GM23338 (cell line): ENCODE measurements at regions not wholly inside any gene's neighbourhood (a gene's known extent, or its start where the extent isn't known, plus 50 kb on each side); places are given as distances from the start of the nearest gene placed in this dataset.

Source experiments
- ATAC-seq: fragments of 200-7000 bp; cut with Tn5 transposase; 3 replicates; pipeline ENCODE4 v1.9.1; 2020
- DNase-seq: peaks from one replicate; pipeline ENCODE4 v3.0.0-alpha.2; 2015; ENCODE audit warnings: low spot score
- H2AFZ ChIP-seq: fragments of 200-600 bp; sonication (generic); 2 replicates; pipeline ENCODE4 v1.8.0; 2016; ENCODE audit warnings: antibody characterized with exemption, mild to moderate bottlenecking, moderate library complexity
- H3F3A ChIP-seq: fragments of 200-600 bp; sonication (generic); replicated peaks from 2 replicates; pipeline ENCODE4 v1.8.0; 2017; ENCODE audit warnings: antibody characterized with exemption, mixed run types, low read depth
- H3K27ac ChIP-seq: fragments of 200-600 bp; sonication (generic); 2 replicates; pipeline ENCODE4 v1.6.1; 2016; ENCODE audit warnings: low read depth
- H3K27me3 ChIP-seq: fragments of 200-600 bp; sonication (generic); 2 replicates; pipeline ENCODE4 v1.8.0; 2016; ENCODE audit warnings: mild to moderate bottlenecking, mixed run types, moderate library complexity; ENCODE audit not compliant: insufficient read depth
- H3K36me3 ChIP-seq: fragments of 200-600 bp; sonication (generic); 2 replicates; pipeline ENCODE4 v1.8.0; 2016; ENCODE audit warnings: mild to moderate bottlenecking; ENCODE audit not compliant: insufficient read depth
- H3K4me1 ChIP-seq: fragments of 200-600 bp; sonication (generic); 2 replicates; pipeline ENCODE4 v1.8.0; 2016; ENCODE audit warnings: mild to moderate bottlenecking, moderate library complexity; ENCODE audit not compliant: insufficient read depth
- H3K4me2 ChIP-seq: fragments of 200-600 bp; sonication (generic); 2 replicates; pipeline ENCODE4 v1.7.1; 2017; ENCODE audit warnings: mixed run types
- H3K4me3 ChIP-seq: fragments of 200-600 bp; sonication (generic); 2 replicates; pipeline ENCODE4 v1.6.1; 2016; ENCODE audit warnings: mixed run types
- H3K79me2 ChIP-seq: fragments of 200-600 bp; sonication (generic); replicated peaks from 2 replicates; pipeline ENCODE4 v1.8.0; 2017; ENCODE audit warnings: mild to moderate bottlenecking; ENCODE audit not compliant: insufficient read depth
- H3K9me2 ChIP-seq: fragments of 200-600 bp; sonication (generic); 2 replicates; pipeline ENCODE4 v1.8.0; 2017; ENCODE audit not compliant: insufficient read depth
- H4K20me1 ChIP-seq: fragments of 200-600 bp; sonication (generic); replicated peaks from 2 replicates; pipeline ENCODE4 v1.8.0; 2017; ENCODE audit warnings: mild to moderate bottlenecking; ENCODE audit not compliant: insufficient read depth
- H3K27ac Mint-ChIP-seq: 2 replicates; pipeline ENCODE4 v1.8.0; 2020; ENCODE audit warnings: inconsistent platforms, mild to moderate bottlenecking, moderate library complexity, mixed read lengths
- H3K27me3 Mint-ChIP-seq: 3 replicates; pipeline ENCODE4 v1.8.0; 2022; ENCODE audit warnings: low read depth, mild to moderate bottlenecking, moderate library complexity, mixed read lengths, inconsistent platforms; ENCODE audit not compliant: insufficient read depth, poor library complexity
- H3K36me3 Mint-ChIP-seq: 3 replicates; pipeline ENCODE4 v1.8.0; 2021; ENCODE audit warnings: low read depth, mild to moderate bottlenecking, inconsistent platforms, moderate library complexity, mixed read lengths
- H3K4me1 Mint-ChIP-seq: 3 replicates; pipeline ENCODE4 v1.8.0; 2020; ENCODE audit warnings: mild to moderate bottlenecking, inconsistent platforms, mixed read lengths
- H3K4me3 Mint-ChIP-seq: 3 replicates; pipeline ENCODE4 v1.8.0; 2021; ENCODE audit warnings: moderate library complexity, mild to moderate bottlenecking, inconsistent platforms, mixed read lengths
- H3K9me3 Mint-ChIP-seq: 3 replicates; pipeline ENCODE4 v1.8.0; 2020; ENCODE audit warnings: moderate library complexity, mild to moderate bottlenecking, inconsistent platforms, mixed read lengths
- CREB1 ChIP-seq: fragments of 250-450 bp; sonication (Bioruptor Pico); IDR thresholded peaks from 2 replicates; pipeline ENCODE4 v1.5.0; 2020; ENCODE audit warnings: low read depth, mild to moderate bottlenecking, moderate library complexity
- EZH2 ChIP-seq: fragments of 200-600 bp; sonication (generic); IDR thresholded peaks from one replicate; pipeline ENCODE4 v1.8.0; 2017; ENCODE audit warnings: antibody characterized with exemption, mild to moderate bottlenecking, low read depth; ENCODE audit not compliant: unreplicated experiment
- EZH2phosphoT487 ChIP-seq: fragments of 200-600 bp; sonication (generic); IDR thresholded peaks from one replicate; pipeline ENCODE4 v1.8.1; 2018; ENCODE audit warnings: antibody characterized with exemption; ENCODE audit not compliant: unreplicated experiment
- JUNB ChIP-seq: IDR thresholded peaks from one replicate; pipeline ENCODE4 v1.6.1; 2016; ENCODE audit warnings: antibody characterized with exemption; ENCODE audit not compliant: unreplicated experiment
- NANOG ChIP-seq: IDR thresholded peaks from 2 replicates; pipeline ENCODE4 v1.6.1; 2016; ENCODE audit warnings: antibody characterized with exemption, borderline replicate concordance
- POLR2AphosphoS5 ChIP-seq: IDR thresholded peaks from 2 replicates; pipeline ENCODE4 v1.6.1; 2016; ENCODE audit warnings: antibody characterized with exemption, low read depth
- ZNF114 ChIP-seq: fragments of 250-450 bp; sonication (Bioruptor Pico); IDR thresholded peaks from 2 replicates; pipeline ENCODE4 v1.5.0; 2020; ENCODE audit warnings: mild to moderate bottlenecking, moderate library complexity
- TF ChIP-seq, protein P1 (sequence below): IDR thresholded peaks from 2 replicates; pipeline ENCODE4 v1.6.1; 2016; ENCODE audit warnings: antibody characterized with exemption
- TF ChIP-seq, protein P2 (sequence below): IDR thresholded peaks from one replicate; pipeline ENCODE4 v1.6.1; 2018; ENCODE audit warnings: antibody characterized with exemption; ENCODE audit not compliant: unreplicated experiment
- TF ChIP-seq, protein P3 (sequence below): fragments of 250-450 bp; sonication (Bioruptor Pico); IDR thresholded peaks from 2 replicates; pipeline ENCODE4 v1.5.0; 2020; ENCODE audit warnings: mild to moderate bottlenecking, moderate library complexity
- TF ChIP-seq, protein P4 (sequence below), 2 experiments: fragments of 200-600 bp in 1 of 2; sonication (generic) in 1 of 2; conservative IDR thresholded peaks; 2 replicates each; pipeline versions ENCODE4 v1.5.1 to v1.6.1; 2016 to 2017; ENCODE audit warnings: antibody characterized with exemption in 2 of 2, low read depth in 2 of 2, mild to moderate bottlenecking in 2 of 2, moderate library complexity in 1 of 2

DNA sequence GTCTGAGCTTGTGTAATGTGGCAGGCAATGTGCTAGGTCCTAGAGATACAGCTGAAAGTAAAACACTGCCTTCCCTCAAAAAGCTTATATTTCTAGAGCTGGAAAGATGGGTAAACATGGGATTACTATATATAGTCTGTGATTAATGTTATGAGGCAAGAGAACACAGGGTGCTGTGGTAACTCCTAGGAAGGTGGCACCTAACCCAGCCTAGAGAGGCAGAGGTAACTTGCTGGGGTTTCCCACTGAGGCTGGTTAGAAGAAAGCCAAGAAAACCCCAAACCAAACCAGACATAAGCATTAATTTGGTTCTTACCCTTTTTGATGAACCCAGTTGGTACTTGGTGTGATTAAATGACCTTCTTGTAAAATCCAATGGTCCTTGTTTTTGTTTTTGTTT, 315.0 kb downstream of the PPP1R2C start (continued):
- TF ChIP-seq, protein P1, sequence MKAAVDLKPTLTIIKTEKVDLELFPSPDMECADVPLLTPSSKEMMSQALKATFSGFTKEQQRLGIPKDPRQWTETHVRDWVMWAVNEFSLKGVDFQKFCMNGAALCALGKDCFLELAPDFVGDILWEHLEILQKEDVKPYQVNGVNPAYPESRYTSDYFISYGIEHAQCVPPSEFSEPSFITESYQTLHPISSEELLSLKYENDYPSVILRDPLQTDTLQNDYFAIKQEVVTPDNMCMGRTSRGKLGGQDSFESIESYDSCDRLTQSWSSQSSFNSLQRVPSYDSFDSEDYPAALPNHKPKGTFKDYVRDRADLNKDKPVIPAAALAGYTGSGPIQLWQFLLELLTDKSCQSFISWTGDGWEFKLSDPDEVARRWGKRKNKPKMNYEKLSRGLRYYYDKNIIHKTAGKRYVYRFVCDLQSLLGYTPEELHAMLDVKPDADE: no peak
- TF ChIP-seq EZH2 (no peak), EZH2phosphoT487 (no peak), ZNF114 (CRISPR knock-in tag) (no peak), POLR2AphosphoS5 (no peak)

DNA sequence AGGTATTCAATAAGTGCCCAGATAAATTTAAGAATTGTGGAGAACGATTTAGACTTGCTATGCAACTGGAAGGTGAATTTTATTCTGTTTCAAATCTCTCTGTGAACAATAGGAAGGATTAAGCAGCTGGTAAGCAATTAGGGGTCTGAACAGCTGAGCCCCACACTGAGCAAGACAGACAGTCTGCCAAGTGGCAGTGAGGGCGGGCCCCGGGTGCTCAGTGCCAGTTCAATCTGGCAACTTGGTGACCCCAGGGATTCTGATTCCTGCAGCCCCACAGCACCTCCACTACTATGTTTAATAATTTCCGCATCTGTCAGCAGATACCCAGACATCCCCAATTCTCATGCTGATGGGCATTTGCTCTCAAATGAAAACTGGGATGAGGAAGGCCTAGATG, 317.3 kb downstream of the PPP1R2C start:
- no peaks in the 10 kb centered on the region for H3K79me2 ChIP-seq
- no peaks in the 10 kb centered on the region for H3K4me1 ChIP-seq
- H2AFZ ChIP-seq: no peak overlapping the region
- H3K9me2 ChIP-seq: no peaks in the 10 kb centered on the region
- H3K36me3 ChIP-seq: no peaks in the 10 kb centered on the region
- Mint-ChIP-seq H3K27ac (no peak overlapping the region), H3K9me3 (no peaks in the 10 kb centered on the region), H3K4me1 (no peaks in the 10 kb centered on the region), H3K36me3 (no peaks in the 10 kb centered on the region; the same call in 2 of the 3 replicates), H3K27me3 (no peaks in the 10 kb centered on the region), H3K4me3 (no peak overlapping the region)
- H3K4me3 ChIP-seq: no peak overlapping the region
- H3F3A ChIP-seq: no peaks in the 10 kb centered on the region
- no peak overlapping the region for H3K4me2 ChIP-seq
- no peaks in the 10 kb centered on the region for H4K20me1 ChIP-seq
- H3K27me3 ChIP-seq: no peaks in the 10 kb centered on the region
- DNase-seq (no peak), ATAC-seq (no peak)
- no peak overlapping the region for H3K27ac ChIP-seq
- TF ChIP-seq EZH2phosphoT487 (no peak), NANOG (no peak), POLR2AphosphoS5 (no peak), EZH2 (no peak), CREB1 (CRISPR knock-in tag) (no peak), ZNF114 (CRISPR knock-in tag) (no peak), JUNB (no peak)
- TF ChIP-seq, protein P2, sequence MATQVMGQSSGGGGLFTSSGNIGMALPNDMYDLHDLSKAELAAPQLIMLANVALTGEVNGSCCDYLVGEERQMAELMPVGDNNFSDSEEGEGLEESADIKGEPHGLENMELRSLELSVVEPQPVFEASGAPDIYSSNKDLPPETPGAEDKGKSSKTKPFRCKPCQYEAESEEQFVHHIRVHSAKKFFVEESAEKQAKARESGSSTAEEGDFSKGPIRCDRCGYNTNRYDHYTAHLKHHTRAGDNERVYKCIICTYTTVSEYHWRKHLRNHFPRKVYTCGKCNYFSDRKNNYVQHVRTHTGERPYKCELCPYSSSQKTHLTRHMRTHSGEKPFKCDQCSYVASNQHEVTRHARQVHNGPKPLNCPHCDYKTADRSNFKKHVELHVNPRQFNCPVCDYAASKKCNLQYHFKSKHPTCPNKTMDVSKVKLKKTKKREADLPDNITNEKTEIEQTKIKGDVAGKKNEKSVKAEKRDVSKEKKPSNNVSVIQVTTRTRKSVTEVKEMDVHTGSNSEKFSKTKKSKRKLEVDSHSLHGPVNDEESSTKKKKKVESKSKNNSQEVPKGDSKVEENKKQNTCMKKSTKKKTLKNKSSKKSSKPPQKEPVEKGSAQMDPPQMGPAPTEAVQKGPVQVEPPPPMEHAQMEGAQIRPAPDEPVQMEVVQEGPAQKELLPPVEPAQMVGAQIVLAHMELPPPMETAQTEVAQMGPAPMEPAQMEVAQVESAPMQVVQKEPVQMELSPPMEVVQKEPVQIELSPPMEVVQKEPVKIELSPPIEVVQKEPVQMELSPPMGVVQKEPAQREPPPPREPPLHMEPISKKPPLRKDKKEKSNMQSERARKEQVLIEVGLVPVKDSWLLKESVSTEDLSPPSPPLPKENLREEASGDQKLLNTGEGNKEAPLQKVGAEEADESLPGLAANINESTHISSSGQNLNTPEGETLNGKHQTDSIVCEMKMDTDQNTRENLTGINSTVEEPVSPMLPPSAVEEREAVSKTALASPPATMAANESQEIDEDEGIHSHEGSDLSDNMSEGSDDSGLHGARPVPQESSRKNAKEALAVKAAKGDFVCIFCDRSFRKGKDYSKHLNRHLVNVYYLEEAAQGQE: no peak
- TF ChIP-seq, protein P1: no peak
- TF ChIP-seq, protein P3, sequence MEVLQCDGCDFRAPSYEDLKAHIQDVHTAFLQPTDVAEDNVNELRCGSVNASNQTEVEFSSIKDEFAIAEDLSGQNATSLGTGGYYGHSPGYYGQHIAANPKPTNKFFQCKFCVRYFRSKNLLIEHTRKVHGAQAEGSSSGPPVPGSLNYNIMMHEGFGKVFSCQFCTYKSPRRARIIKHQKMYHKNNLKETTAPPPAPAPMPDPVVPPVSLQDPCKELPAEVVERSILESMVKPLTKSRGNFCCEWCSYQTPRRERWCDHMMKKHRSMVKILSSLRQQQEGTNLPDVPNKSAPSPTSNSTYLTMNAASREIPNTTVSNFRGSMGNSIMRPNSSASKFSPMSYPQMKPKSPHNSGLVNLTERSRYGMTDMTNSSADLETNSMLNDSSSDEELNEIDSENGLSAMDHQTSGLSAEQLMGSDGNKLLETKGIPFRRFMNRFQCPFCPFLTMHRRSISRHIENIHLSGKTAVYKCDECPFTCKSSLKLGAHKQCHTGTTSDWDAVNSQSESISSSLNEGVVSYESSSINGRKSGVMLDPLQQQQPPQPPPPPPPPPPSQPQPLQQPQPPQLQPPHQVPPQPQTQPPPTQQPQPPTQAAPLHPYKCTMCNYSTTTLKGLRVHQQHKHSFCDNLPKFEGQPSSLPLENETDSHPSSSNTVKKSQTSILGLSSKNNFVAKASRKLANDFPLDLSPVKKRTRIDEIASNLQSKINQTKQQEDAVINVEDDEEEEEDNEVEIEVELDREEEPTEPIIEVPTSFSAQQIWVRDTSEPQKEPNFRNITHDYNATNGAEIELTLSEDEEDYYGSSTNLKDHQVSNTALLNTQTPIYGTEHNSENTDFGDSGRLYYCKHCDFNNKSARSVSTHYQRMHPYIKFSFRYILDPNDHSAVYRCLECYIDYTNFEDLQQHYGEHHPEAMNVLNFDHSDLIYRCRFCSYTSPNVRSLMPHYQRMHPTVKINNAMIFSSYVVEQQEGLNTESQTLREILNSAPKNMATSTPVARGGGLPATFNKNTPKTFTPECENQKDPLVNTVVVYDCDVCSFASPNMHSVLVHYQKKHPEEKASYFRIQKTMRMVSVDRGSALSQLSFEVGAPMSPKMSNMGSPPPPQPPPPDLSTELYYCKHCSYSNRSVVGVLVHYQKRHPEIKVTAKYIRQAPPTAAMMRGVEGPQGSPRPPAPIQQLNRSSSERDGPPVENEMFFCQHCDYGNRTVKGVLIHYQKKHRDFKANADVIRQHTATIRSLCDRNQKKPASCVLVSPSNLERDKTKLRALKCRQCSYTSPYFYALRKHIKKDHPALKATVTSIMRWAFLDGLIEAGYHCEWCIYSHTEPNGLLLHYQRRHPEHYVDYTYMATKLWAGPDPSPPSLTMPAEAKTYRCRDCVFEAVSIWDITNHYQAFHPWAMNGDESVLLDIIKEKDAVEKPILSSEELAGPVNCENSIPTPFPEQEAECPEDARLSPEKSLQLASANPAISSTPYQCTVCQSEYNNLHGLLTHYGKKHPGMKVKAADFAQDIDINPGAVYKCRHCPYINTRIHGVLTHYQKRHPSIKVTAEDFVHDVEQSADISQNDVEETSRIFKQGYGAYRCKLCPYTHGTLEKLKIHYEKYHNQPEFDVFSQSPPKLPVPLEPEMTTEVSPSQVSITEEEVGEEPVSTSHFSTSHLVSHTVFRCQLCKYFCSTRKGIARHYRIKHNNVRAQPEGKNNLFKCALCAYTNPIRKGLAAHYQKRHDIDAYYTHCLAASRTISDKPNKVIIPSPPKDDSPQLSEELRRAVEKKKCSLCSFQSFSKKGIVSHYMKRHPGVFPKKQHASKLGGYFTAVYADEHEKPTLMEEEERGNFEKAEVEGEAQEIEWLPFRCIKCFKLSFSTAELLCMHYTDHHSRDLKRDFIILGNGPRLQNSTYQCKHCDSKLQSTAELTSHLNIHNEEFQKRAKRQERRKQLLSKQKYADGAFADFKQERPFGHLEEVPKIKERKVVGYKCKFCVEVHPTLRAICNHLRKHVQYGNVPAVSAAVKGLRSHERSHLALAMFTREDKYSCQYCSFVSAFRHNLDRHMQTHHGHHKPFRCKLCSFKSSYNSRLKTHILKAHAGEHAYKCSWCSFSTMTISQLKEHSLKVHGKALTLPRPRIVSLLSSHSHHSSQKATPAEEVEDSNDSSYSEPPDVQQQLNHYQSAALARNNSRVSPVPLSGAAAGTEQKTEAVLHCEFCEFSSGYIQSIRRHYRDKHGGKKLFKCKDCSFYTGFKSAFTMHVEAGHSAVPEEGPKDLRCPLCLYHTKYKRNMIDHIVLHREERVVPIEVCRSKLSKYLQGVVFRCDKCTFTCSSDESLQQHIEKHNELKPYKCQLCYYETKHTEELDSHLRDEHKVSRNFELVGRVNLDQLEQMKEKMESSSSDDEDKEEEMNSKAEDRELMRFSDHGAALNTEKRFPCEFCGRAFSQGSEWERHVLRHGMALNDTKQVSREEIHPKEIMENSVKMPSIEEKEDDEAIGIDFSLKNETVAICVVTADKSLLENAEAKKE (CRISPR knock-in tag): no peak
- TF ChIP-seq, protein P4, sequence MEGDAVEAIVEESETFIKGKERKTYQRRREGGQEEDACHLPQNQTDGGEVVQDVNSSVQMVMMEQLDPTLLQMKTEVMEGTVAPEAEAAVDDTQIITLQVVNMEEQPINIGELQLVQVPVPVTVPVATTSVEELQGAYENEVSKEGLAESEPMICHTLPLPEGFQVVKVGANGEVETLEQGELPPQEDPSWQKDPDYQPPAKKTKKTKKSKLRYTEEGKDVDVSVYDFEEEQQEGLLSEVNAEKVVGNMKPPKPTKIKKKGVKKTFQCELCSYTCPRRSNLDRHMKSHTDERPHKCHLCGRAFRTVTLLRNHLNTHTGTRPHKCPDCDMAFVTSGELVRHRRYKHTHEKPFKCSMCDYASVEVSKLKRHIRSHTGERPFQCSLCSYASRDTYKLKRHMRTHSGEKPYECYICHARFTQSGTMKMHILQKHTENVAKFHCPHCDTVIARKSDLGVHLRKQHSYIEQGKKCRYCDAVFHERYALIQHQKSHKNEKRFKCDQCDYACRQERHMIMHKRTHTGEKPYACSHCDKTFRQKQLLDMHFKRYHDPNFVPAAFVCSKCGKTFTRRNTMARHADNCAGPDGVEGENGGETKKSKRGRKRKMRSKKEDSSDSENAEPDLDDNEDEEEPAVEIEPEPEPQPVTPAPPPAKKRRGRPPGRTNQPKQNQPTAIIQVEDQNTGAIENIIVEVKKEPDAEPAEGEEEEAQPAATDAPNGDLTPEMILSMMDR (conservative IDR thresholded peaks at IDR 0.05; ENCODE audit: low read depth in 2 of 2): no peak
